CD4-positive, alpha-beta T cell (primary cell): ENCODE measurements at regions not wholly inside any gene's neighbourhood (a gene's known extent, or its start where the extent isn't known, plus 50 kb on each side); places are given as distances from the start of the nearest gene placed in this dataset.

Source experiments
- ATAC-seq: fragments of 200-7000 bp; cut with Tn5 transposase; one replicate; pipeline ENCODE4 v1.10.0; 2022; ENCODE audit warnings: mild to moderate bottlenecking; ENCODE audit not compliant: poor library complexity
- CTCF ChIA-PET: fragments of 350-600 bp; sonication (Branson Sonifier 250); formaldehyde crosslinking; loops from one replicate; lab custom pipeline; 2021; ENCODE audit warnings: antibody characterized with exemption, inconsistent platforms; lab: Charles Lee
- POLR2A ChIA-PET: fragments of 350-600 bp; sonication (Branson Sonifier 250); formaldehyde crosslinking; loops from one replicate; lab custom pipeline; 2021; ENCODE audit warnings: antibody characterized with exemption, inconsistent platforms; lab: Charles Lee
- DNase-seq, 14 experiments: peaks; one replicate each; pipeline ENCODE4 v3.0.0-alpha.2; 2013 to 2020; ENCODE audit warnings: mixed read lengths in 2 of 14
- H3K27ac ChIP-seq, 2 donors: one replicate each; pipeline versions ENCODE4 v1.5.1 to v1.7.0; 2013; ENCODE audit warnings: low read length in 2 of 2, low read depth in 1 of 2, mild to moderate bottlenecking in 1 of 2
- H3K27me3 ChIP-seq, 2 experiments: 1 replicate in 1 of 2; 2 replicates in 1 of 2; pipeline versions ENCODE4 v1.6.1 to v1.7.0; 2013; ENCODE audit warnings: low read length in 2 of 2, control low read depth in 1 of 2, mild to moderate bottlenecking in 1 of 2, moderate library complexity in 1 of 2; ENCODE audit not compliant: insufficient read depth in 2 of 2, control insufficient read depth in 1 of 2
- H3K36me3 ChIP-seq: one replicate; pipeline ENCODE4 v1.6.1; 2013; ENCODE audit warnings: low read length, control low read depth; ENCODE audit not compliant: insufficient read depth
- H3K4me1 ChIP-seq: one replicate; pipeline ENCODE4 v1.6.1; 2013; ENCODE audit warnings: low read length, control low read depth; ENCODE audit not compliant: insufficient read depth
- H3K4me3 ChIP-seq: one replicate; pipeline ENCODE4 v1.5.1; 2013; ENCODE audit warnings: mild to moderate bottlenecking, low read length, moderate library complexity
- H3K9me3 ChIP-seq, 2 experiments: 1 replicate in 1 of 2; 2 replicates in 1 of 2; pipeline versions ENCODE4 v1.6.1 to v1.7.0; 2013; ENCODE audit warnings: low read length in 2 of 2, mild to moderate bottlenecking in 2 of 2, control low read depth in 1 of 2, moderate library complexity in 1 of 2; ENCODE audit not compliant: control insufficient read depth in 1 of 2, insufficient read depth in 1 of 2
- H3K27ac Mint-ChIP-seq: one replicate; pipeline ENCODE4 v1.8.0; 2020; ENCODE audit warnings: mixed read lengths
- H3K27me3 Mint-ChIP-seq: one replicate; pipeline ENCODE4 v1.8.0; 2021; ENCODE audit warnings: mixed read lengths
- H3K36me3 Mint-ChIP-seq: one replicate; pipeline ENCODE4 v1.8.0; 2021; ENCODE audit warnings: low read depth, mixed read lengths
- H3K4me1 Mint-ChIP-seq: one replicate; pipeline ENCODE4 v1.8.0; 2021; ENCODE audit warnings: low read depth, mixed read lengths
- H3K4me3 Mint-ChIP-seq: one replicate; pipeline ENCODE4 v1.8.0; 2020; ENCODE audit warnings: mild to moderate bottlenecking, mixed read lengths
- H3K9me3 Mint-ChIP-seq: one replicate; pipeline ENCODE4 v1.8.0; 2020; ENCODE audit warnings: mixed read lengths
- CTCF ChIP-seq: fragments of 200-600 bp; IDR thresholded peaks from one replicate; pipeline ENCODE4 v1.8.0; 2022; ENCODE audit warnings: antibody characterized with exemption, mild to moderate bottlenecking
- intact Hi-C, 2 experiments: fragments of 100-400 bp; cut with DNase I in 1 of 2; cut with micrococcal nuclease in 1 of 2; formaldehyde crosslinking; loops; one replicate each; pipeline versions ENCODE4 v1.15.1 to v1.9.0; 2023 to 2025; cut with DNase I, micrococcal nuclease

- intact Hi-C loops: no loop called here
- Mint-ChIP-seq H3K36me3 (no peaks in the 10 kb centered on the region), H3K9me3 (no peaks in the 10 kb centered on the region), H3K4me1 (no peaks in the 10 kb centered on the region), H3K4me3 (no peak overlapping the region), H3K27ac (no peak overlapping the region), H3K27me3 (no peaks in the 10 kb centered on the region)
- ATAC-seq: no peak
- H3K36me3 ChIP-seq: no peaks in the 10 kb centered on the region
- H3K9me3 ChIP-seq: no peaks in the 10 kb centered on the region
- DNase-seq: no peak
- CTCF ChIA-PET: no interaction called here
- H3K27ac ChIP-seq: no peak overlapping the region
- no peaks in the 10 kb centered on the region for H3K4me1 ChIP-seq
- TF ChIP-seq CTCF: no peak
- H3K4me3 ChIP-seq: no peak overlapping the region
- POLR2A ChIA-PET: no interaction called here
- H3K27me3 ChIP-seq: no peaks in the 10 kb centered on the region
These were observed 125.4 kb downstream of the DYRK2 start for GRCh38 chr12:67773896-67774295.

GRCh38 chr12:67774983-67775587, 126.5 kb downstream of the DYRK2 start:
- Histone ChIP-seq H3K9me3 (no peaks in the 10 kb centered on the region), H3K27me3 (no peaks in the 10 kb centered on the region), H3K36me3 (no peaks in the 10 kb centered on the region), H3K4me1 (no peaks in the 10 kb centered on the region), H3K4me3 (no peak overlapping the region), H3K27ac (no peak overlapping the region)
- ATAC-seq (no peak), DNase-seq (no peak)
- no peak for TF ChIP-seq CTCF
- no peaks in the 10 kb centered on the region for H3K36me3 Mint-ChIP-seq
- POLR2A ChIA-PET: interaction anchor here (1.2 to 1.3 kb wide), 2 partner anchors 42 to 196 kb away, joined by 3 read pairs; no protein-coding TSS in a partner anchor
- H3K27me3 Mint-ChIP-seq: no peaks in the 10 kb centered on the region
- no peaks in the 10 kb centered on the region for H3K9me3 Mint-ChIP-seq
- CTCF ChIA-PET: no interaction called here
- no peak overlapping the region for H3K4me3 Mint-ChIP-seq
- intact Hi-C loops: no loop called here
- H3K27ac Mint-ChIP-seq: no peak overlapping the region
- no peaks in the 10 kb centered on the region for H3K4me1 Mint-ChIP-seq

GRCh38 chr12:67780580-67781084, 132.1 kb downstream of the DYRK2 start:
- no peaks in the 10 kb centered on the region for H3K9me3 ChIP-seq
- peaks cover 35% of the 10 kb centered on the region for H3K4me1 Mint-ChIP-seq
- no peaks in the 10 kb centered on the region for H3K9me3 Mint-ChIP-seq
- no peak overlapping the region for H3K4me3 Mint-ChIP-seq
- no peaks in the 10 kb centered on the region for H3K36me3 ChIP-seq
- no peak for ATAC-seq
- no peak overlapping the region for H3K4me3 ChIP-seq
- no peak for DNase-seq
- H3K27me3 ChIP-seq: no peaks in the 10 kb centered on the region
- peaks cover 4% of the 10 kb centered on the region for H3K4me1 ChIP-seq
- ChIA-PET CTCF (no interaction called here), POLR2A (no interaction called here)
- no peak overlapping the region for H3K27ac ChIP-seq
- no peaks in the 10 kb centered on the region for H3K36me3 Mint-ChIP-seq
- H3K27me3 Mint-ChIP-seq: no peaks in the 10 kb centered on the region
- TF ChIP-seq CTCF: no peak
- no peak overlapping the region for H3K27ac Mint-ChIP-seq
- intact Hi-C loops: no loop called here
